ENCODE measurements at regions not wholly inside any gene's neighbourhood (a gene's known extent, or its start where the extent isn't known, plus 50 kb on each side); places are given as distances from the start of the nearest gene placed in this dataset.

DNA sequence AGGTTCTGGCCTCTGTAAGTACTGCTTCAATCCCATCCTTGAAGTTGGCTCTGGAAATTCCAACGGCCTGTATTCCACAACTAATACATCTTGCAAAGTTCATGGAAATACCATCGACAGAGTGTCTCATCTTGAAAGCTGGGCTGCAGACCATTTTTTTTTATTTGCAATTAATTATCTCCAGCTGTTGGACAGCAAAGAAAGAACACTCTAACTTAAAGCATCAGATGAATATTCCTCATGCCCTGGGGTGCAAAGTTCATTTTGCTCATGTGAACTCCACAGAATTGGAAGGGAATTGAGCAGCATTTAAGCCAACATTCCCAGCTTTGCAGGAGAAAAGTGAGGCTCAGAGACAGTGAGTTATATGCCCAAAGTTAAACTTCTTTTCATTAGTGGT lies 96.5 kb upstream of the PIEZO2 start:
- TF ChIP-seq SUZ12 (IDR thresholded peaks at IDR 0.05; ENCODE audit: extremely low read depth, insufficient read depth, insufficient read length) = no peak
- TF ChIP-seq ZNF274 (IDR thresholded peaks at IDR 0.05; ENCODE audit: low read depth, low read length) = no peak
- no peak for TF ChIP-seq YY1 (IDR thresholded peaks at IDR 0.05; ENCODE audit: insufficient read depth, insufficient read length)
